ENCODE measurements at regions not wholly inside any gene's neighbourhood (a gene's known extent, or its start where the extent isn't known, plus 50 kb on each side); places are given as distances from the start of the nearest gene placed in this dataset.
A peak's percentile ranks its signal among the peaks of the same experiment; 100 is the strongest.
"Not testable (repeated sequence)": the region's sequence is repeated elsewhere in the genome, so short reads cannot be mapped to it uniquely, and the experiment has no call there.

DNA sequence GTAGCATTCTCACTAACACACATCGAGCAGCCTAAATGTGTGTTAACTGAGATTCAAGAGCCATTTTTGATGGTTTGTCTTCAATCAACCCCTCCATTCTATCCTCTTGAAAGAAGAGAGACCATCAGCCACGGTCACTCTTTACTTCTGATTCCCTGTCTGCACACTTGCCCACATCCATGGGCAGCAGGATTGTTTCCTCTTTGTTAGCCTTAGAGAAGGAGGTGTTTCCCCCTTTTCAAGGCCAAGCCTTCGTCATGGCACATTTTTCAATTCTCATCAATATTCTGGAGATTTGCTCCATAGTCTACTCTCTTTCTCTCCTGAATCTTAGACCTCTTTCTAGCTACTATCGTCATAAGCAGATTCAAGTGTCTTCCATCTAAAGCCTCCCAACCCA is 522.4 kb upstream of the NAALADL2 start:
- DNase-seq (ENCODE audit: low read depth) = no peak

GRCh38 chr3:174337227-174337626 is 521.9 kb upstream of the NAALADL2 start:
- no peak for DNase-seq (ENCODE audit: low read depth)

DNA sequence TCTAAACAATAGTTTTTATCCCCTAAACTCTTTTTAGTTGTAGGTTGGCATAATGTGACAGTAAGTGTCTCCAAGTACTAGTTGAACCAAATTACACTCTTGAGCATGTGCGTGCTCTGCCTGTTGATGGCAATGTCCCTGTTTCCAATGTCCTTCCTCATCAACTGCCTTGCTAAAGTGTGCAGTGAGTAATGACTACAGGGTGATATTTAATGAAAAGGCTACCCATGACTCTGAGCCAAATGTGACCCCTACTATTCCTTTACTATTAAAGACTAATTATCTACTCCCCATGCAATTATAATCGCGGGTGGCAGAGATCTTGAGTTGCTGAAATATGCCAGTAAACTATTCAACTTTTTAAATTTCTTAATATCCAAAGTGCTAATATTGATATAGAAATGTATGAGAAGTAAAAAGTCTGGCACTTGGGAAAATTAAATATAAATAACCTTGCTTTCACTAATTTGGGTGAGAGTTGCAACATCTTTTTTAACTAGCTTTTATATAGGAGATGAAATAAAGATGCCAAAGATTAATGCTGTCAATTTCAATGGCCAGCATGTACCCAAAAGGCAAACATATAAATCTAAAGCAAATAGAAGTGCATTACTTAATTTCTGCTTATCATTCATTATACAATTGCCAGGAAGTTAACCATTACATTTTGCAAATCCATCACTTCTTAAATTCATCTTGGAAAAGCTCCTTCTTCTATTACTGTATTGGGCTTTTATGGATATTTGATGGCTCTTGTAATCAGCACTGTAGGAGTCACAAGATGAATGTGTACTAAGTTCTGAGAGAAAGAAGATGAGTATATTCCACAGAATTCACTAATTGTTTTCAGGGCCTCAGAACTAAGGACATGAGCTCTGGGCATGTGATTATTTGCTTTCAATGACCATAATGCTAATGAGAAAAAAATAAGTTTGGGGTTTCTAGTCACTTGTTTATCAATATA is 518.2 kb upstream of the NAALADL2 start:
- DNase-seq (ENCODE audit: low read depth) = no peak

DNA sequence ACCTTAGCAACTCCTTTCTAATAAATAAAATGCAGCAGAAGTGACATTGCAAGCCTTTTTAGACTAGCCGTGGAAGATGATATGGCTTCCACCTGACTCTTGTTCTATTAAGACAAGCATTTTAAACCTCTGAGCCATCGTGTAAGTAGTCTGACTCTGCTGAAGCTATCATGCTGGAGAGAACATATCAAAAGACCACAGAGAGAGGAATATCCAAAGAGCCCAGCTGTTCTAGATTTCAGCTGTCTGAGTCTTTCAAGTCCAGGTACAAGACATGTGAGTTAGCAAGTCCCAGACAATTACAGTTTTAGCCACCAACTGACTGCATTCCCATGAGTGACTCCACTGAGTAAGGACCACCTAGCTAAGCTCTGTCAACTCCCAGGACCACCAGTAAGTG is 517.0 kb upstream of the NAALADL2 start:
- no peak for DNase-seq (ENCODE audit: low read depth)

DNA sequence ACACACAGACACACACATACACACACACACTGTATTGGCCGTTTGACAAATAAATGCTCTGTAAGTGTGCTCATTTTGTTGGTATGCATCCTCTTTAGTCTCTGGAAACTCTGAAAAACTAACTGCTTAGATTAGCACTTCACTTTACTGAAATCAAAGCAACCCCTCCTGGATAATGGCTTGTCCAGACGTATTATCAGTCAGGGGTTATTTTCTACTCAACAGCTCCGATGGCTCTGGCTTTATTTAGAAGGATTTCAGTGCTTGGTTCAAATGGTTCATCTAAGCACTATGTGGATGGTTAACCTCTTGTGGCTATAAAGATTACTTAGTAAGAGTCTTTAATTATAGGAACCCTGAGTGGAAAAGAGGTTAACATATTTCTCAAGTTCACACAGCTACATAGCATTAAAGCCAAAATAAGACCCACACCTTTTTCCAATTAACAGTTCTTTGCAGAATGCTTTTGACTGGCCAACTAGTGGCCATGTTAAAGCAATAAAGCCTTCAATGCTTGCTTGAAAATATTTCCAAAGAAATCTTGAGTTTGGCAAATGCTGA is 516.1 kb upstream of the NAALADL2 start:
- no peak for DNase-seq (ENCODE audit: low read depth)

DNA sequence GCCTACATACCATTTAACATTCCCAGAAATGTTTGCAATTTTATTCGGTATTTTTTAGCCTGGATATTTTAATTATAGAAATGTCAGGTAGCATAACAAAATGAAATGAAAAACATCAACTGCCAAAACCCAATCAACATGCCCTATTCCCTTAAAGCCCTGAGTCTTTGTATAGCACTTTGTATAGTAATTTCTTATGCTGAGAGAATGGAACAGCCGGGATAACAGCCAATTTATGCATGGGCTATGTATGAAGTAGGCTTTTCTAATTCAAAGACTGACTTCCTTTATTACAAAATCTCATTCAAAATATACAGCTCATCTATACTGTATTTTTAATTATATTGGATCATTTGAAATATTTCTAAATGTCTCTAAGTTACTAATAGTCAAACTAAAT is 513.0 kb upstream of the NAALADL2 start:
- DNase-seq (ENCODE audit: low read depth) = no peak

GRCh38 chr3:174346571-174346970 is 512.6 kb upstream of the NAALADL2 start:
- DNase-seq (ENCODE audit: low read depth) = no peak

DNA sequence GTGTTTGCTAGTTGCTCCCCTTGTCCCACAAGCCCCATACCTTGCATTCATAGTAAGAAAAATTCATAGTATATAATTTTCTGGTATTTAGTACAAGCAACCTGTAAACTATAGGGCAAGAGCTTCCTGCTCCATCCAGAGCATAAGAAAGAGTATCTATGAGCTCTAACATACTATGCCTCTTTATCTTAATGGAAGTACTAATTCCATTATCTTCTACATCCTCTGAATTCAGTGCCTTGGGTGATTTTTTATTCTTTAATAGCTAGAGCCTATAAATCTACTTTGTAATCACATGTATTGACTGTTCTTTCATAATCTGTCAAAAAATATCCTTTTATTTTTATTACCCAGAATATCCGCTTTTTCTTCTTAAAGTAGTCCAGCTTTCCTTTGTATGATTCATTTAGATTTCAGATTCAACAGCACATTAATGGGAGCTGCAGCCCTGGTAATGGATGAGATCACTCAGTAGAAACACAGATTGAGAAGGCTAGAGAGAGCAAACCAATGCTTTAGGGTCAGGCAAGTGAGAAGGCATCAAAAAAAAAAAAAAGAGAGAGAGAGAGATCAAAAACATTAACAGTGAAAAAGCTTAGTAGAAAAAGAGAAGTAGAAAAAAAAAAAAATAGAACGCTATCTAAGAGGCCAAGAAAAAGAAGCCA is 511.5 kb upstream of the NAALADL2 start:
- no peak for DNase-seq (ENCODE audit: low read depth)

- no peak for DNase-seq (ENCODE audit: low read depth)
Observed at GRCh38 chr3:174352227-174352626, 506.9 kb upstream of the NAALADL2 start.

DNA sequence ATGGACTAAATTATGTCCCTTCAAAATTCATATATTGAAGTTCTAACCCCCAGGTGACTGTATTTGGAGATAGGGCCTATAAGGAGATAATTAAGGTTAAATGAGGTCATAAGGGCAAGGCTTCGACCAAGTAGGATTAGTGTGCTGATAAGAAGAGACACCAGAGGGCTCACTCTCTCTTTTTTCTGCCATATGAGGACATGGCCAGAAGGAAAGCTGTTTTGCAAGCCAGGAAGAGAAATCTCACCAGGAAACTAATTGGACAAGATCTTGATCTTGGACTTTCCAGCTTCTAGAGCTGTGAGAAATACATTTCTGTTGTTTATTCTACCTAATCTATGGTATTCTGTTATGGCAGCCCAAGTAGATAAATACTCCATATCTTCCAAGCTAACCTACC is 503.6 kb upstream of the NAALADL2 start:
- no peak for DNase-seq (ENCODE audit: low read depth)

DNA sequence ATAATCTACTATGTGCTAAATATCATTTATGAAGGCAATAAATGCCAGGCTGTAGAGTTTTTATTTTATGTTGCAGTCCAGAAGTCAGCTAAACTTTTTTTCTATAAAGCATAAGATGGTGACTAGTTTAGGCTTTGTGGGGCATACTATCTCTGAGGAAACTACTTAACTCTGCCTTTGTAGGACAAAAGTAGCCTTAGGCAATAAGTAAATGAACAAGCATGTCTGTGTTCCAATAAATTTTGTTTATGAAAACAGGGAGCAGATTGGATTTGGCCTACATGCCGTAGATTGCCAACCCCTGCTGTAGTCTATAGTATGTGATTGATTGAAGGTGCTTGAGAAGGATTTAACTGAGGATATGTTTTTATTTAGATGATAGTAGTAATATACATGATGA is 502.5 kb upstream of the NAALADL2 start:
- no peak for DNase-seq (ENCODE audit: low read depth)

DNA sequence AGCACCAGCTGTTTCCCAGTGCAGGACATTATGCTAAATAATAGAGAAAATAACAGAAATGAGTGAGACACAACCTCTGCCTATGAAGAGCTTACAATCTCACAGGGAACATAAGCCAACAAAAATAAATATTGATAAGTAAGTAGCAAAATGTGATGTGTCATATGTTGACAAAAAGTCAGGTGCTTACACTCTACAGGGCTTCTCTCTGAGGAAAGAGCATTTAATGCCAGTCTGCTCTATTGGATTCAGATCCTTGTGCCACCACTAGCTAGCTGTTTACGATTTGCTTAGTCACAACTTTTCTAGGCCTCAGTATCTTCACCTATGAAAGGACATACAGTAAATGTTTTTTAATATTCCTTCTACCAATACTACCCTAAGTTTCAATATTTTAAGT is 500.9 kb upstream of the NAALADL2 start:
- DNase-seq (ENCODE audit: low read depth) = no peak

- DNase-seq (ENCODE audit: low read depth) = no peak
Observed at GRCh38 chr3:174362556-174362955, 496.6 kb upstream of the NAALADL2 start.

GRCh38 chr3:174363256-174363655 is 495.9 kb upstream of the NAALADL2 start:
- no peak for DNase-seq (ENCODE audit: low read depth)

- no peak for DNase-seq (ENCODE audit: low read depth)
Observed at GRCh38 chr3:174365796-174366195, 493.3 kb upstream of the NAALADL2 start.

DNA sequence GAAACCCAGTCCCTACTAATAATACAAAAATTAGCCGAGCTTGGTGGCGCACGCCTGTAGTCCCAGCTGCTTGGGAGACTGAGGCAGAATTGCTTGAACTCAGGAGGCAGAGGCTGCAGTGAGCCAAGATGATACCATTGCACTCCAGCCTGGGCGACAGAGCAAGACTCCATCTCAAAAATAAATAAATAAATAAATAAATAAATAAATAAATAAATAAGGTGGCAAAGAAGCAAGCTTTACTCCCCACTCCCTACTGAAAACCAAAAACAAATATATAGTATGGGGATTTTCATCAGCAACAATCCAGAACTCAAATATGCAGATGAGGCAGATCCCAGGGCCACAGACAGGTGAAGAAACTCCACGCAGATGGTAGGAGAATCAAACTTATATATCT is 492.2 kb upstream of the NAALADL2 start:
- not testable (repeated sequence) for DNase-seq (ENCODE audit: low read depth)

- DNase-seq (ENCODE audit: low read depth) = no peak
Observed at GRCh38 chr3:174376346-174376745, 482.8 kb upstream of the NAALADL2 start.

DNA sequence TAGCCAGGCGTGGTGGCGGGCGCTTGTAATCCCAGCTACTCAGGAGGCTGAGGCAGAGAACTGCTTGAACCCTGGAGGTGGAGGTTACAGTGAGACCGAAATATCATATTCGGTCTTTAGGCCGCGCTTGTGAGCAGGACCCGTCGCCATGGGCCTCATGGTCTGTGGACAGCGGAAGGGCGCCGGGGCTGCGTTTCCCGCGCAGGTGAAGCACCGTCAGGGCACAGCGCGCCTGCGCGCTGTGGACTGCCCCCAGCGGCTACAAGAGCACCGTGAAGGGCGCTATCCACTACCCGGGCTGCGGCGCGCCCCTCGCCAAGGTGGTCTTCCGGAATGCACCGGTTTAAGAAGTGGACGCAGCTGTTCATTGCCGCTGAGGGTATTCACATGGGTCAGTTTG is 482.0 kb upstream of the NAALADL2 start:
- DNase-seq (ENCODE audit: low read depth) = no peak

DNA sequence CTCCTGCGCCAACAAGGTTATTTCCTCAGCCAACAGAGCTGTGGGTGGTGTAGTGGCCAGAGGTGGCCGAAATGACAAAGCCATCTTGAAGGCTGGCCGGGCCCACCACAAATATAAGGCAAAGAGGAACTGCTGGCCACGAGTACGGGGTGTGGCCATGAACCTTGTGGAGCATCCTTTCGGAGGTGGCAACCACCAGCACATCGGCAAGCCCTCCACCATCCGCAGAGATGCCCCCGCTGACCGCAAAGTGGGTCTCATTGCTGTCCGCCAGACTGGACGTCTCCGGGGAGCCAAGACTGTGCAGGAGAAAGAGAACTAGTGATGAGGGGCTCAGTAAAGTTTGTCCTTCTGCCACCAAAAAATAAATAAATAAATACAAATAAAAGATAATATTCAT is 481.4 kb upstream of the NAALADL2 start:
- no peak for DNase-seq (ENCODE audit: low read depth)

DNA sequence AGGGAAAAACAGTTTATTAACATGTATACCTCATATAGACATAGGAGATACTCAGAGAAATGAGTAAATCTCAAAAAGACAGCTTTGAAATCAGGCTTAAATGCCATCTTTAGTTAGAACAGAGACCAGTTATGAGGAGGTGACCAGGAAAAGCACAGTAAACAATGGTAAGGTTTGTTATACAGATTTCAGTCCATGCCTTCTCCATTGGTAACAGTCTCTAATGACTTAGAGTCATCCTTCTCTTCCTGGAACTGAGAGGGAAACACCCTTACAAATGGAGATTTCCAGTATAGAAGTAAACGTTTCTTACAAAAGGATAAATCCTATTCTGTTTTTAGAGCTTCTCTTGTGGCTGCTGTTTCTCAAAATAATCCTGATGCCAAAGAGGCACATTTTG is 476.3 kb upstream of the NAALADL2 start:
- DNase-seq (ENCODE audit: low read depth) = no peak

- DNase-seq (ENCODE audit: low read depth) = no peak
Observed at GRCh38 chr3:174387736-174388135, 471.4 kb upstream of the NAALADL2 start.

DNA sequence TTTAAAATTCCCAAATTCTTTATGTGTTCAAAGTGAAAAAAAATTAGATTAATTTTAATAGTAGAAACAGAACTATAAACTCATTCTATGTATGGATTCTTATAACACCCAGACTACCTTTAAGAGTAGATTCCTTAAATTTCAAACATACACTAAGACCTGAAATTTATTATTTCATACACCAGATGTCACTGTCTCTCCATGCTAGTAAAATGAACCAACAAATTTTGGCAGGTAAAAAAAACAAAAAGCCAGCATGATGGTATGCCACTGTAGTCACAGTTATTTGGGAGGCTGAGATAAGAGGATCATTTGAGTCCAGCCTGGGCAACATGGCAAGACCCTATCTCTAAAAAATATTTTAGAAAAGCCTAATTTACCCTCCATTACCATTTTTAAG is 461.3 kb upstream of the NAALADL2 start:
- DNase-seq (ENCODE audit: low read depth) = peak; percentile 16

GRCh38 chr3:174398761-174399160 is 460.4 kb upstream of the NAALADL2 start:
- DNase-seq (ENCODE audit: low read depth) = no peak

Data from GM04504 (cell line).